Nephron (organoid): ENCODE measurements at regions not wholly inside any gene's neighbourhood (a gene's known extent, or its start where the extent isn't known, plus 50 kb on each side); places are given as distances from the start of the nearest gene placed in this dataset.

Experiments
- H3K27ac Mint-ChIP-seq, 3 experiments: 2 replicates each; pipeline ENCODE4 v1.8.0; 2020; ENCODE audit warnings: mixed read lengths in 3 of 3, mild to moderate bottlenecking in 2 of 3, moderate library complexity in 1 of 3
- H3K27me3 Mint-ChIP-seq: 2 replicates; pipeline ENCODE4 v1.8.0; 2021; ENCODE audit warnings: low read depth, mild to moderate bottlenecking, moderate library complexity, mixed read lengths
- H3K36me3 Mint-ChIP-seq: 2 replicates; pipeline ENCODE4 v1.8.0; 2020; ENCODE audit warnings: low read depth, mixed read lengths
- H3K4me1 Mint-ChIP-seq: 2 replicates; pipeline ENCODE4 v1.8.0; 2020; ENCODE audit warnings: mixed read lengths
- H3K4me3 Mint-ChIP-seq, 3 experiments: 2 replicates each; pipeline ENCODE4 v1.8.0; 2020; ENCODE audit warnings: mild to moderate bottlenecking in 3 of 3, mixed read lengths in 3 of 3, moderate library complexity in 2 of 3
- H3K9me3 Mint-ChIP-seq: 2 replicates; pipeline ENCODE4 v1.8.0; 2020; ENCODE audit warnings: mixed read lengths
- CTCF ChIP-seq, 3 experiments: fragments of 200-600 bp; sonication (generic); IDR thresholded peaks; one replicate each; pipeline ENCODE4 v1.5.0; 2021; ENCODE audit warnings: antibody characterized with exemption in 3 of 3; ENCODE audit not compliant: unreplicated experiment in 3 of 3

GRCh38 chr4:106422766-106423165, 54.2 kb upstream of the GIMD1 start:
- Mint-ChIP-seq H3K36me3 (no peaks in the 10 kb centered on the region), H3K4me1 (peaks cover 20% of the 10 kb centered on the region), H3K4me3 (no peak overlapping the region), H3K27ac (no peak overlapping the region), H3K27me3 (no peaks in the 10 kb centered on the region), H3K9me3 (no peaks in the 10 kb centered on the region)
- no peak for TF ChIP-seq CTCF (IDR thresholded peaks at IDR 0.05; ENCODE audit: unreplicated experiment in 3 of 3)

DNA sequence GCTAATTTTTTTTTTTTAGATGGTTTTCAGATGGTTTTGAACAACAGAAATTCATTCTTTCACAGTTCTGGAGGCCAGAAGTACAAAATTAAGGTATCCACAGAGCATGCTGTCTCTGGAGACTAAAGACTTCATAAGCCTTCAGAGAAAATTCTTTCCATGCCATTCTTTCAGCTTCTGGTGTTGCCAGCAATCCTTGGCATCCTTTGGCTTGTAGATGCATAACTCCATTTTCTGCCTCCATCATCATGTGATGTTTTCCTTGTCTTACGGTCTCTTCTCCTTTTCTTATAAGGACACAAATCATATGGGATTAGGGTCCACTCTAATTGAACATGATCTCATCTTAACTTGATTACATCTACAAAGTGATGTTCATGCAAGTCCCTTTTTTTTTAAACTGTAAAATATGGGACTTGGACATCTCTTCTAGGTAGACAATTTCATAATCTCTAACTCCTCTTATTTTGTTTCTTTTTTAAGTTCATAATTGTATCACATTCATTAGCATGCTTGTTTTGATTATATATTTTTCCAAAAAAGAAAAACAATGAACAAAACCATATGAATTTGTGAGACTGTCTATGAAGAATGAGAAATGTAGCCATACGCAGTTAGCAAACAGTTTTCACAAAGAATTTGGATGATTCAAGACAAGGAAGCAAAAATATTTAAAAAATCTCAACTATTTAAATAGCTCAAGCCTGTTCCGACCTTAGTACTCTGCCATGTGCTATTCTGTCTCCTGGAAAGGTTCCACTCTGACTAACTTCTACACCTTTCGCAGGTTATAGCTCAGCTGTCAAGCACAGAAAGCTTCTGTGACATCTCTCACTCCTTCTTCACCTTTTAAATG, 53.1 kb upstream of the GIMD1 start:
- Mint-ChIP-seq H3K4me1 (peaks cover 20% of the 10 kb centered on the region), H3K27me3 (no peaks in the 10 kb centered on the region), H3K36me3 (no peaks in the 10 kb centered on the region), H3K9me3 (no peaks in the 10 kb centered on the region), H3K27ac (no peak overlapping the region), H3K4me3 (no peak overlapping the region)
- no peak for TF ChIP-seq CTCF (IDR thresholded peaks at IDR 0.05; ENCODE audit: unreplicated experiment in 3 of 3)

DNA sequence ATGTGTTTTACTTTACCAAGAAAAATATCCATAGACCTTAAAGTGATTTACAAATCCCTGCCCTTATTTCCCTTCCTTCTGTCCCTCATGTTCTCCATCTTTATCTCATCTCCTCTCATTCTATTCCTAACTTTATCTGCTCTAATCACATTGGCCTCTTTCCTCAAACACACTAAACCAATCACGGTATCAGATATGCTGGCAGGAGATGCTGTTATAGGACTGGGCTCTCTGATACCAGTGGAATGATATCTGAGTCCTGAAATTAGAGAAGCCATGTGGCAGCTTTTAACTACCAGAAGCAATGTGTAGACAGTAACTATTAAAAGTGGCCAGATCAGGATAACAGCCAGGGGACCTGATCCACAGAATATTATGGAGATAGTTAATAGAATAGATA, 49.9 kb upstream of the GIMD1 start:
- Mint-ChIP-seq H3K4me3 (no peak overlapping the region), H3K36me3 (no peaks in the 10 kb centered on the region), H3K9me3 (no peaks in the 10 kb centered on the region), H3K4me1 (peaks cover 8% of the 10 kb centered on the region), H3K27me3 (no peaks in the 10 kb centered on the region), H3K27ac (no peak overlapping the region)
- no peak for TF ChIP-seq CTCF (IDR thresholded peaks at IDR 0.05; ENCODE audit: unreplicated experiment in 3 of 3)
